ENCODE measurements at regions not wholly inside any gene's neighbourhood (a gene's known extent, or its start where the extent isn't known, plus 50 kb on each side); places are given as distances from the start of the nearest gene placed in this dataset.

DNA sequence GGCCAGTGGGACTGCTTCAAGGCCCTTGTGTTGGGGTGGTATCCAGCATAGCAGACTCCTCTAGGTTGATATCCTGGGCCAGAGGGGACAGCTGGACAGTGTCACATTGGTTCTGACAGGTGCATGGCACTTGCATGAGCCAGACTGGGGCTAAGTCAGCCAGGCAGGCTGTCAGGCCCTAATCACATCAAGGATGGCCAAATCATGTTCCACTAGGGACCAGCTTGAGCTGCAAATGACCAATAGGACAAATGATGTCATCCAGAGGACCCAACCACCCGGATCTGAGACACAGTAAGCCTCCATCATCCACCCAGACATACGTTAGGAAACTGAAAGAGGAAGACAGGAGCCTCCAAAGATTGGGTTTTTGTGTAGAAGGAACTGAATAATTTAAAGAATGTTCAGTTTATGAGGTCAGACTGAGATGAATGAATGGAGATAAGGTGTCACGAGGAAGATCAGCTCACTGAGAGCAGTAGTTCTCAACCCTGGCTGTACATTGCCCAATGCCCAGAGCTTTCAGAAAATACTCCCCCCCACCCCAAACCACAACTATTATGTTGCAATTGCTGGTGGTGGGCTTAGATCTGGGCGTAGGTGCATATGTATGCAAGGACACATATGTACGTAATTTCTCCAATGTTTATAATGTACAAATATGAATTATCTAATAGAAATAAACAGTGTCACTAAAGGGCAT lies 75.2 kb upstream of the INHBA start:
- TF ChIP-seq, protein P1, sequence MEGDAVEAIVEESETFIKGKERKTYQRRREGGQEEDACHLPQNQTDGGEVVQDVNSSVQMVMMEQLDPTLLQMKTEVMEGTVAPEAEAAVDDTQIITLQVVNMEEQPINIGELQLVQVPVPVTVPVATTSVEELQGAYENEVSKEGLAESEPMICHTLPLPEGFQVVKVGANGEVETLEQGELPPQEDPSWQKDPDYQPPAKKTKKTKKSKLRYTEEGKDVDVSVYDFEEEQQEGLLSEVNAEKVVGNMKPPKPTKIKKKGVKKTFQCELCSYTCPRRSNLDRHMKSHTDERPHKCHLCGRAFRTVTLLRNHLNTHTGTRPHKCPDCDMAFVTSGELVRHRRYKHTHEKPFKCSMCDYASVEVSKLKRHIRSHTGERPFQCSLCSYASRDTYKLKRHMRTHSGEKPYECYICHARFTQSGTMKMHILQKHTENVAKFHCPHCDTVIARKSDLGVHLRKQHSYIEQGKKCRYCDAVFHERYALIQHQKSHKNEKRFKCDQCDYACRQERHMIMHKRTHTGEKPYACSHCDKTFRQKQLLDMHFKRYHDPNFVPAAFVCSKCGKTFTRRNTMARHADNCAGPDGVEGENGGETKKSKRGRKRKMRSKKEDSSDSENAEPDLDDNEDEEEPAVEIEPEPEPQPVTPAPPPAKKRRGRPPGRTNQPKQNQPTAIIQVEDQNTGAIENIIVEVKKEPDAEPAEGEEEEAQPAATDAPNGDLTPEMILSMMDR (IDR thresholded peaks at IDR 0.05): no peak
- no peak for TF ChIP-seq POLR2A (IDR thresholded peaks at IDR 0.05)

Measured in lower leg skin (tissue), 3 donors.